Right atrium auricular region (tissue), 2 donors: ENCODE measurements at regions not wholly inside any gene's neighbourhood (a gene's known extent, or its start where the extent isn't known, plus 50 kb on each side); places are given as distances from the start of the nearest gene placed in this dataset.

Experiments used
- DNase-seq: peaks from one replicate; pipeline ENCODE4 v3.0.0-alpha.2; 2019; ENCODE audit warnings: low spot score
- H3K27ac ChIP-seq, 2 donors: fragments of 200-600 bp; sonication (generic); 1 replicate in 1 of 2; 2 replicates in 1 of 2; pipeline ENCODE4 v1.5.1; 2016 to 2019
- H3K27me3 ChIP-seq, 2 donors: fragments of 200-600 bp; sonication (generic); one replicate each; pipeline versions ENCODE4 v1.5.1 to v1.6.0; 2017 to 2019
- H3K36me3 ChIP-seq: fragments of 200-600 bp; sonication (generic); one replicate; pipeline ENCODE4 v1.5.1; 2016
- H3K4me1 ChIP-seq, 2 donors: fragments of 200-600 bp; sonication (generic); one replicate each; pipeline versions ENCODE4 v1.5.1 to v1.6.0; 2017 to 2019
- H3K4me3 ChIP-seq, 2 donors: fragments of 200-600 bp; sonication (generic); 1 replicate in 1 of 2; 2 replicates in 1 of 2; pipeline ENCODE4 v1.5.1; 2017 to 2019; ENCODE audit warnings: mild to moderate bottlenecking in 1 of 2, moderate library complexity in 1 of 2
- H3K9me3 ChIP-seq, 2 donors: fragments of 200-600 bp; sonication (generic); one replicate each; pipeline ENCODE4 v1.5.1; 2019
- TF ChIP-seq, protein P1 (sequence below), 2 donors: fragments of 200-600 bp; sonication (generic); IDR thresholded peaks; one replicate each; pipeline ENCODE4 v1.5.1; 2019; ENCODE audit warnings: antibody characterized with exemption in 2 of 2

DNA sequence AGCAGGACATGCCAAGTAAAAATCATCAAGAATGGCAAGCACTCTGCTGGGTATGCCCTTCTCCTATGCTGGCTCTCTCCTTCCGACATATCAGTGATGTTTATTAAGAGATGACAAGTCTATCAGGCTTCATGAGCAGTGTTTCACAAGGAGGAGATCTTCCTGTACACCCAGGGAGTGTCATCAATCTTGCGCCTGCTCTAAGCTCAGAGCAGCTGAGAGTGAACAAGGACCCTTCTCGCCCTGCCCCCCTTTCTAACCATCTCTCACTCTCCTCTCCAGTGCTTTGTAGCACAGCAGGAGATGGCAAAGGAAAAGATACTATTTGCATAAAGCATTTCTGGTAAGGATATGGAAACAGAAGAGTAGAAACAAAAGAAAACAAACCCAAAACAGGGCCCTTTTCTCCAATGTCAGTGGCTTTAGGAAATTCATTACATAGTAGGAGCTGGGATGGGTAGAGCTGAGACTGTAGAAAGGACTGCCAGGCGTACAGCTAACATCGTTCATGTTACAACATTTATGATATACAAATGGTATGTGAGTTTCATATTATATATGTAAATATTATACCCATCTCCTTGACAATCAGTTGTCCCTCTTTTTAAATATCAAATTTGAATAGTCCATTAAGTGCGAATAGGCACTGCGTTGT is 201.7 kb downstream of the NUF2 start:
- Histone ChIP-seq H3K27ac (no peak overlapping the region), H3K27me3 (no peaks in the 10 kb centered on the region), H3K9me3 (peaks cover 0 to 7% of the 10 kb centered on the region in 2 donors), H3K4me3 (no peak overlapping the region), H3K4me1 (no peaks in the 10 kb centered on the region), H3K36me3 (no peaks in the 10 kb centered on the region)
- TF ChIP-seq, protein P1, sequence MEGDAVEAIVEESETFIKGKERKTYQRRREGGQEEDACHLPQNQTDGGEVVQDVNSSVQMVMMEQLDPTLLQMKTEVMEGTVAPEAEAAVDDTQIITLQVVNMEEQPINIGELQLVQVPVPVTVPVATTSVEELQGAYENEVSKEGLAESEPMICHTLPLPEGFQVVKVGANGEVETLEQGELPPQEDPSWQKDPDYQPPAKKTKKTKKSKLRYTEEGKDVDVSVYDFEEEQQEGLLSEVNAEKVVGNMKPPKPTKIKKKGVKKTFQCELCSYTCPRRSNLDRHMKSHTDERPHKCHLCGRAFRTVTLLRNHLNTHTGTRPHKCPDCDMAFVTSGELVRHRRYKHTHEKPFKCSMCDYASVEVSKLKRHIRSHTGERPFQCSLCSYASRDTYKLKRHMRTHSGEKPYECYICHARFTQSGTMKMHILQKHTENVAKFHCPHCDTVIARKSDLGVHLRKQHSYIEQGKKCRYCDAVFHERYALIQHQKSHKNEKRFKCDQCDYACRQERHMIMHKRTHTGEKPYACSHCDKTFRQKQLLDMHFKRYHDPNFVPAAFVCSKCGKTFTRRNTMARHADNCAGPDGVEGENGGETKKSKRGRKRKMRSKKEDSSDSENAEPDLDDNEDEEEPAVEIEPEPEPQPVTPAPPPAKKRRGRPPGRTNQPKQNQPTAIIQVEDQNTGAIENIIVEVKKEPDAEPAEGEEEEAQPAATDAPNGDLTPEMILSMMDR (IDR thresholded peaks at IDR 0.05), result no peak
- DNase-seq, result no peak

DNA sequence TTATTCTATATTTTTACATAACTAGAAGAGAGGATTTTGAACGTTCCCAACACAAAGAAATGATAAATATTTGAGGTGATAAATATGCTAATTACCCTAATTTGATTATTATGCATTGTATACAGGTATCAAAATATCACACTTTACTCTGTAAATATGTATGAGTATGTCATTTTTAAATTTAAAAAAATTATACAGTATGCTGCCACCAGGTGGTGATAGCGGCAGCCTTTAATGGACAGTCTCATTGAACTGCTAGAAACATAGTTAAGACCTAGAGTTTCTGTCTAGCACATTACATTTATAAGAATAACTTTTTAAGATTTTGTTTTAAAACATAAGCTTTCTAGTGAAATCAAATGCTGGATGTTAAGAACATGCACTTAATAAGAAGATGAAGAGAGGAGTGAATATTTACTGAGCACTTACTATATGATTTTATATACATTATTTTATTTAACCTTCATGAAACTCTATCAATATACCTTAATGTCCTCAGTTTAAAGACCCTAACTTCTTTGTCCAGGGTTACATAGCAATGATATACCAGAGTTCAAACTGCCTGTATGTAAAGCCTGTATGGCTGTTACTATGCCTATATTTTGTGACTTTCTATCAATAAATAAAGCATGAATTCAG is 207.1 kb downstream of the NUF2 start:
- Histone ChIP-seq H3K4me1 (no peaks in the 10 kb centered on the region), H3K27me3 (no peaks in the 10 kb centered on the region), H3K36me3 (no peaks in the 10 kb centered on the region), H3K9me3 (no peaks in the 10 kb centered on the region), H3K27ac (no peak overlapping the region), H3K4me3 (no peak overlapping the region)
- no peak for DNase-seq
- TF ChIP-seq, protein P1 (IDR thresholded peaks at IDR 0.05), result peak; percentile 24 to 70

DNA sequence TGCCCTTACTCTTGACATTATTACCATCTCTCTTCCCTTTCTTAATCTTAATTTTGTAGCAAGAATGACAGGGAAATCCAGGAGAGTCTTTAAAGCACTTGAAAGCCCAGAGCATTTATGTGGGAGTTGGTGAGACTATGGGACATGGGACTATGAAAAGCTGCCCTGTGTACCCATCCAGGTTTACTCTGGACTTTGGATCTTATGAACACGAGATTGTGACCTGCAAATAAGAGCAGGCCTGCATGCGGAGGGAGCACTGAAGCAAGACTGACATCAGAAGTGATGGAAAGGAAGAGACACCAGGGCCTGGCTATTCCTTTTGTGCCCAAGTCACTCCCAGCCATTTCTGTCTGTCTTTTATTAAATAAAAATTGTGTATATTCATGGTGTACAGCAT is 209.6 kb downstream of the NUF2 start:
- Histone ChIP-seq H3K27ac (no peak overlapping the region), H3K9me3 (no peaks in the 10 kb centered on the region), H3K4me3 (no peak overlapping the region), H3K4me1 (no peaks in the 10 kb centered on the region), H3K36me3 (no peaks in the 10 kb centered on the region), H3K27me3 (no peaks in the 10 kb centered on the region)
- TF ChIP-seq, protein P1 (IDR thresholded peaks at IDR 0.05), result no peak
- DNase-seq, result no peak

DNA sequence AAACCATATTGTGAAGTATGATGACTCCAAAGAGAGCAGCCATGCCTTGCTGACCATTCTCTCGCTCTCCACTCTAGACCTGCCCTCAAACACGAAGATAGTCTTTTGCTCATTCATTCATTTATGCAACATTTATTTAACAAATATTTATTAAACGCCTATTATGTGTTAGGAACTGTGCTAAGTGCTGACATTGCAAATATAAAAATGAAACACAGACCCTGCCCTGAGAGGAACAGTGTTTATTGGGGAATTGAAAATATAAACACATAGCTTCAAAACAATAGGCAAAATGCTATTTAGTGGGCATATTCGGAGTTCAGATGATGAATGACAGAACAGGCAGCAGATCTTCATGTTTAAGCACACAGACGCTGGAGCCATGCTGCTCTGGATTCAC is 213.6 kb downstream of the NUF2 start:
- TF ChIP-seq, protein P1 (IDR thresholded peaks at IDR 0.05), result no peak
- Histone ChIP-seq H3K27me3 (no peaks in the 10 kb centered on the region), H3K36me3 (no peaks in the 10 kb centered on the region), H3K4me1 (no peaks in the 10 kb centered on the region), H3K4me3 (no peak overlapping the region), H3K27ac (no peak overlapping the region), H3K9me3 (no peaks in the 10 kb centered on the region)
- no peak for DNase-seq

DNA sequence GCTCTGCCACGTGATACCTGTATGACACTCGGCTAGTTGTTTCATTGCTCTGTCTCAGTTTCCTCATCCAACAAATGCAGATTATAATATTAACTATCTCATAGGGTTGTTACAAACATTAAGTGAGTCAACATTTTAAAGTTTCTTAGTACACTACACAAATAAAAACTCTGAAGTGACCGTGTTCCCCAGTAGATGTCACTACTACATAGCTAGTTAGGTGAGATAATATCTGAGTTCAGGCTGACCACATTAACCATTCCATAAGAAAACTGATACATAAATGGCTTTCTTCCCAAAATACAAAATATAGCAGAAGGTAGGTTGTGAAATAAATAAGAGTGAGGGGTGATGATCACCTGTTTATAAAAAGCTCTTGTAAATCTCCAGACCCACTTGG is 214.1 kb downstream of the NUF2 start:
- Histone ChIP-seq H3K27ac (no peak overlapping the region), H3K4me1 (no peaks in the 10 kb centered on the region), H3K27me3 (no peaks in the 10 kb centered on the region), H3K4me3 (no peak overlapping the region), H3K9me3 (no peaks in the 10 kb centered on the region), H3K36me3 (no peaks in the 10 kb centered on the region)
- no peak for DNase-seq
- TF ChIP-seq, protein P1 (IDR thresholded peaks at IDR 0.05), result peak in 1 of 2 donors; percentile 47

DNA sequence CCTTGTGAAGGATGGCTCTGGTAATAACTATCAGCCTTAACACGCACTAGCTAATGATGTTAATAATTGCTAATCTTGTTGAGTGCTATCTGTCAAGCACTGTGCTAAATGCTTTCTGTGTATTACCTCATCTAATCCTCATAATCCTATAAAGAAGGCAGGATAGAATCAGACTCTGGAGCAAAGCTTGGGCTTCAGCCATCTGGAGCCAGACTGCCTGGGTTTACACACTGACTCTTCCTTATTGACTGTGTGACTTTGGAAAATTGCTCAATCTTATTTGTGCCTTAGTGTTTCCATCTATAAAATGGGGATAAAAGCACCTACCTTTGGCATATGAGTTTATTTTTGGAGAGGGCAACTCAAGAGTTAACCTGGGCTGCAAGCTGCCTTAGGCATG is 216.1 kb downstream of the NUF2 start:
- Histone ChIP-seq H3K27me3 (no peaks in the 10 kb centered on the region), H3K4me1 (no peaks in the 10 kb centered on the region), H3K27ac (no peak overlapping the region), H3K9me3 (no peaks in the 10 kb centered on the region), H3K4me3 (no peak overlapping the region), H3K36me3 (no peaks in the 10 kb centered on the region)
- DNase-seq, result no peak
- TF ChIP-seq, protein P1 (IDR thresholded peaks at IDR 0.05), result no peak
